SK-N-SH treated with all-trans-retinoic acid at 6 μM for 48 hours (cell line): ENCODE measurements at regions not wholly inside any gene's neighbourhood (a gene's known extent, or its start where the extent isn't known, plus 50 kb on each side); places are given as distances from the start of the nearest gene placed in this dataset.

ENCODE experiments used
- ATAC-seq: fragments of 200-7000 bp; cut with Tn5 transposase; 3 replicates; pipeline ENCODE4 v1.9.1; 2020; ENCODE audit warnings: mild to moderate bottlenecking, moderate library complexity
- ARNTL ChIP-seq: fragments of 450-650 bp; formaldehyde crosslinking; IDR thresholded peaks from 2 replicates; pipeline ENCODE4 v1.5.0; 2020; ENCODE audit warnings: low read depth, mild to moderate bottlenecking, moderate library complexity, borderline replicate concordance
- BACH2 ChIP-seq: fragments of 250-450 bp; sonication (Bioruptor Pico); IDR thresholded peaks from 2 replicates; pipeline ENCODE4 v1.9.0; 2021; ENCODE audit warnings: mild to moderate bottlenecking, borderline replicate concordance
- ESRRG ChIP-seq: fragments of 250-450 bp; sonication (Bioruptor Pico); IDR thresholded peaks from 2 replicates; pipeline ENCODE4 v1.6.1; 2021; ENCODE audit warnings: mild to moderate bottlenecking
- GLIS3 ChIP-seq: fragments of 250-450 bp; sonication (Bioruptor Pico); IDR thresholded peaks from 2 replicates; pipeline ENCODE4 v1.5.0; 2020; ENCODE audit warnings: mild to moderate bottlenecking, moderate library complexity
- ISL1 ChIP-seq: fragments of 250-450 bp; sonication (Bioruptor Pico); IDR thresholded peaks from 2 replicates; pipeline ENCODE4 v2.1.2; 2022; ENCODE audit warnings: mild to moderate bottlenecking, moderate library complexity
- OSR1 ChIP-seq: fragments of 250-450 bp; sonication (Bioruptor Pico); IDR thresholded peaks from 2 replicates; pipeline ENCODE4 v1.8.0; 2022; ENCODE audit warnings: moderate library complexity, mild to moderate bottlenecking, inconsistent platforms
- PATZ1 ChIP-seq: fragments of 250-450 bp; sonication (Bioruptor Pico); IDR thresholded peaks from 2 replicates; pipeline ENCODE4 v1.8.0; 2020; ENCODE audit warnings: mild to moderate bottlenecking, moderate library complexity, borderline replicate concordance
- PPARA ChIP-seq: fragments of 250-450 bp; sonication (Bioruptor Pico); IDR thresholded peaks from 2 replicates; pipeline ENCODE4 v1.5.0; 2020; ENCODE audit warnings: mild to moderate bottlenecking, borderline replicate concordance
- RARB ChIP-seq: fragments of 250-450 bp; sonication (Bioruptor Pico); IDR thresholded peaks from 2 replicates; pipeline ENCODE4 v1.8.0; 2021; ENCODE audit warnings: mild to moderate bottlenecking, moderate library complexity
- SNAI2 ChIP-seq: fragments of 250-450 bp; sonication (Bioruptor Pico); IDR thresholded peaks from 2 replicates; pipeline ENCODE4 v1.5.0; 2020; ENCODE audit warnings: mild to moderate bottlenecking, moderate library complexity
- TCF4 ChIP-seq: fragments of 250-450 bp; sonication (Bioruptor Pico); IDR thresholded peaks from 2 replicates; pipeline ENCODE4 v1.8.0; 2021; ENCODE audit warnings: mild to moderate bottlenecking, moderate library complexity, borderline replicate concordance
- TOX ChIP-seq: fragments of 250-450 bp; sonication (Bioruptor Pico); IDR thresholded peaks from 2 replicates; pipeline ENCODE4 v1.8.0; 2021; ENCODE audit warnings: mild to moderate bottlenecking, moderate library complexity, borderline replicate concordance
- TSHZ2 ChIP-seq: fragments of 250-450 bp; sonication (Bioruptor Pico); IDR thresholded peaks from 2 replicates; pipeline ENCODE4 v1.5.0; 2020; ENCODE audit warnings: mild to moderate bottlenecking, moderate library complexity
- ZC3H10 ChIP-seq: fragments of 250-450 bp; sonication (Bioruptor Pico); IDR thresholded peaks from 2 replicates; pipeline ENCODE4 v1.5.1; 2021; ENCODE audit warnings: mild to moderate bottlenecking, moderate library complexity
- ZFP3 ChIP-seq: fragments of 250-450 bp; sonication (Bioruptor Pico); IDR thresholded peaks from 2 replicates; pipeline ENCODE4 v1.5.0; 2020; ENCODE audit warnings: mild to moderate bottlenecking, moderate library complexity
- ZFP30 ChIP-seq: fragments of 450-650 bp; formaldehyde crosslinking; IDR thresholded peaks from 2 replicates; pipeline ENCODE4 v1.5.0; 2022; ENCODE audit warnings: mild to moderate bottlenecking, moderate library complexity
- ZNF565 ChIP-seq: fragments of 450-650 bp; formaldehyde crosslinking; conservative IDR thresholded peaks from 2 replicates; pipeline ENCODE4 v1.5.0; 2020; ENCODE audit warnings: low read depth, mild to moderate bottlenecking, moderate library complexity
- ZNF70 ChIP-seq: fragments of 450-650 bp; formaldehyde crosslinking; IDR thresholded peaks from 2 replicates; pipeline ENCODE4 v1.5.0; 2020; ENCODE audit warnings: mild to moderate bottlenecking, moderate library complexity
- ZNF8 ChIP-seq: fragments of 450-650 bp; formaldehyde crosslinking; IDR thresholded peaks from 2 replicates; pipeline ENCODE4 v1.5.0; 2020; ENCODE audit warnings: mild to moderate bottlenecking, moderate library complexity

- TF ChIP-seq ESRRG (CRISPR knock-in tag) (no peak), OSR1 (no peak), TSHZ2 (no peak), ZNF70 (no peak), TOX (CRISPR knock-in tag) (no peak), GLIS3 (CRISPR knock-in tag) (no peak), TCF4 (no peak), BACH2 (CRISPR knock-in tag) (no peak), ZNF565 (no peak), PATZ1 (no peak)
- TF ChIP-seq, all 23 proteins: peak for 0
- no peak for ATAC-seq
Measured at GRCh38 chr4:175871774-175872405, 59.8 kb upstream of the GPM6A start.

GRCh38 chr4:175873707-175874106 lies 61.6 kb upstream of the GPM6A start:
- TF ChIP-seq ZFP3 (CRISPR knock-in tag) (no peak), PATZ1 (no peak), TSHZ2 (no peak), ZFP30 (no peak), TCF4 (no peak), BACH2 (CRISPR knock-in tag) (no peak)
- ATAC-seq, result no peak

GRCh38 chr4:175874306-175874705 lies 62.2 kb upstream of the GPM6A start:
- no peak for ATAC-seq
- TF ChIP-seq GLIS3 (CRISPR knock-in tag), result no peak
- TF ChIP-seq, all 23 proteins: peak for 0

GRCh38 chr4:175875993-175876771 lies 64.1 kb upstream of the GPM6A start:
- ATAC-seq, result no peak
- TF ChIP-seq SNAI2 (CRISPR knock-in tag), result no peak
- no peak for TF ChIP-seq ZNF565
- TF ChIP-seq ZFP30, result no peak
- TF ChIP-seq ZNF8 (CRISPR knock-in tag), result no peak
- TF ChIP-seq ISL1 (CRISPR knock-in tag), result no peak
- no peak for TF ChIP-seq RARB (CRISPR knock-in tag)
- TF ChIP-seq OSR1, result no peak
- TF ChIP-seq GLIS3 (CRISPR knock-in tag), result no peak
- TF ChIP-seq PATZ1, result no peak
- TF ChIP-seq ZNF70, result no peak
- no peak for TF ChIP-seq ARNTL (CRISPR knock-in tag)
- TF ChIP-seq TSHZ2, result no peak
- no peak for TF ChIP-seq TCF4
- no peak for TF ChIP-seq PPARA
- TF ChIP-seq ZC3H10, result no peak
